ENCODE measurements at regions not wholly inside any gene's neighbourhood (a gene's known extent, or its start where the extent isn't known, plus 50 kb on each side); places are given as distances from the start of the nearest gene placed in this dataset.

GRCh38 chr15:36507458-36507857 is 72.0 kb upstream of the CDIN1 start:
- TF ChIP-seq, protein P1, sequence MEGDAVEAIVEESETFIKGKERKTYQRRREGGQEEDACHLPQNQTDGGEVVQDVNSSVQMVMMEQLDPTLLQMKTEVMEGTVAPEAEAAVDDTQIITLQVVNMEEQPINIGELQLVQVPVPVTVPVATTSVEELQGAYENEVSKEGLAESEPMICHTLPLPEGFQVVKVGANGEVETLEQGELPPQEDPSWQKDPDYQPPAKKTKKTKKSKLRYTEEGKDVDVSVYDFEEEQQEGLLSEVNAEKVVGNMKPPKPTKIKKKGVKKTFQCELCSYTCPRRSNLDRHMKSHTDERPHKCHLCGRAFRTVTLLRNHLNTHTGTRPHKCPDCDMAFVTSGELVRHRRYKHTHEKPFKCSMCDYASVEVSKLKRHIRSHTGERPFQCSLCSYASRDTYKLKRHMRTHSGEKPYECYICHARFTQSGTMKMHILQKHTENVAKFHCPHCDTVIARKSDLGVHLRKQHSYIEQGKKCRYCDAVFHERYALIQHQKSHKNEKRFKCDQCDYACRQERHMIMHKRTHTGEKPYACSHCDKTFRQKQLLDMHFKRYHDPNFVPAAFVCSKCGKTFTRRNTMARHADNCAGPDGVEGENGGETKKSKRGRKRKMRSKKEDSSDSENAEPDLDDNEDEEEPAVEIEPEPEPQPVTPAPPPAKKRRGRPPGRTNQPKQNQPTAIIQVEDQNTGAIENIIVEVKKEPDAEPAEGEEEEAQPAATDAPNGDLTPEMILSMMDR (IDR thresholded peaks at IDR 0.05): no peak
- TF ChIP-seq EZH2phosphoT487 (IDR thresholded peaks at IDR 0.05): no peak

All from neural progenitor cell (in vitro differentiated cells).